GM12878 (cell line): ENCODE measurements at regions not wholly inside any gene's neighbourhood (a gene's known extent, or its start where the extent isn't known, plus 50 kb on each side); places are given as distances from the start of the nearest gene placed in this dataset.

Source experiments
- CREM ChIP-seq: IDR thresholded peaks from 2 replicates; pipeline ENCODE4 v1.6.1; 2014; ENCODE audit warnings: antibody characterized with exemption, low read depth
- CTCF ChIP-seq, 3 experiments: IDR thresholded peaks in 2 of 3; conservative IDR thresholded peaks in 1 of 3; 2 replicates each; pipeline ENCODE4 v1.5.1; 2011; ENCODE audit warnings: low read depth in 3 of 3, low read length in 3 of 3, mild to moderate bottlenecking in 3 of 3, control low read depth in 2 of 3, moderate library complexity in 2 of 3, inconsistent platforms in 1 of 3, mixed read lengths in 1 of 3; ENCODE audit not compliant: control insufficient read depth in 2 of 3, insufficient read depth in 1 of 3; ENCODE audit errors: extremely low read depth in 1 of 3
- MYC ChIP-seq: IDR thresholded peaks from 2 replicates; pipeline ENCODE4 v1.6.1; 2011; ENCODE audit warnings: mild to moderate bottlenecking, low read length, moderate library complexity, inconsistent platforms; ENCODE audit not compliant: insufficient read depth, insufficient replicate concordance, insufficient read length, severe bottlenecking
- POLR2A ChIP-seq: IDR thresholded peaks from 2 replicates; pipeline ENCODE4 v1.6.1; 2011; ENCODE audit warnings: low read depth, mild to moderate bottlenecking, low read length
- POLR2AphosphoS5 ChIP-seq: IDR thresholded peaks from 2 replicates; pipeline ENCODE4 v1.6.1; 2011; ENCODE audit warnings: mild to moderate bottlenecking, low read length, inconsistent platforms
- RAD21 ChIP-seq: IDR thresholded peaks from 2 replicates; pipeline ENCODE4 v1.6.1; 2011; ENCODE audit warnings: mild to moderate bottlenecking, low read depth, low read length, moderate library complexity; ENCODE audit not compliant: insufficient read depth
- REST ChIP-seq: IDR thresholded peaks from 2 replicates; pipeline ENCODE4 v1.6.1; 2012; ENCODE audit warnings: mild to moderate bottlenecking, low read depth, low read length
- TBL1XR1 ChIP-seq: IDR thresholded peaks from 2 replicates; pipeline ENCODE4 v1.6.1; 2012; ENCODE audit warnings: low read depth, low read length, improper control_type of control experiment

GRCh38 chr22:49564666-49565515, 262.8 kb downstream of the BRD1 start:
- TF ChIP-seq POLR2A (no peak), POLR2AphosphoS5 (no peak), CTCF (IDR thresholded peaks at IDR 0.05 in 2 of 3, conservative IDR thresholded peaks at IDR 0.05 in 1 of 3; ENCODE audit: control insufficient read depth in 2 of 3, extremely low read depth in 1 of 3, insufficient read depth in 1 of 3, low read depth in 3 of 3, low read length in 3 of 3) (no peak), REST (no peak), RAD21 (no peak), CREM (no peak), TBL1XR1 (no peak), MYC (no peak)
